ENCODE measurements at regions not wholly inside any gene's neighbourhood (a gene's known extent, or its start where the extent isn't known, plus 50 kb on each side); places are given as distances from the start of the nearest gene placed in this dataset.

- no peak overlapping the region for H3K4me3 ChIP-seq (replicated peaks; ENCODE audit: low read depth, low read length)
- DNase-seq (ENCODE audit: extremely low read depth, low read depth), result no peak
- no peak for TF ChIP-seq CTCF (IDR thresholded peaks at IDR 0.05; ENCODE audit: low read depth, low read length, missing control alignments)
Measured at GRCh38 chr5:144979516-144980264, 809.0 kb downstream of the KCTD16 start.

GRCh38 chr5:144972317-144972716 is 801.6 kb downstream of the KCTD16 start:
- no peak for TF ChIP-seq CTCF (IDR thresholded peaks at IDR 0.05; ENCODE audit: low read depth, low read length, missing control alignments)
- H3K4me3 ChIP-seq (replicated peaks; ENCODE audit: low read depth, low read length), result no peak overlapping the region
- DNase-seq (ENCODE audit: extremely low read depth, low read depth), result no peak

GRCh38 chr5:144971108-144971850 is 800.6 kb downstream of the KCTD16 start:
- TF ChIP-seq CTCF (IDR thresholded peaks at IDR 0.05; ENCODE audit: low read depth, low read length, missing control alignments), result no peak
- no peak for DNase-seq (ENCODE audit: extremely low read depth, low read depth)
- no peak overlapping the region for H3K4me3 ChIP-seq (replicated peaks; ENCODE audit: low read depth, low read length)

- DNase-seq (ENCODE audit: extremely low read depth, low read depth), result no peak
- H3K4me3 ChIP-seq (replicated peaks; ENCODE audit: low read depth, low read length), result no peak overlapping the region
- TF ChIP-seq CTCF (IDR thresholded peaks at IDR 0.05; ENCODE audit: low read depth, low read length, missing control alignments), result no peak
Measured at GRCh38 chr5:144960296-144960695, 789.6 kb downstream of the KCTD16 start.

- no peak for TF ChIP-seq CTCF (IDR thresholded peaks at IDR 0.05; ENCODE audit: low read depth, low read length, missing control alignments)
- DNase-seq (ENCODE audit: extremely low read depth, low read depth), result no peak
- no peak overlapping the region for H3K4me3 ChIP-seq (replicated peaks; ENCODE audit: low read depth, low read length)
Measured at GRCh38 chr5:144958002-144958401, 787.3 kb downstream of the KCTD16 start.

GRCh38 chr5:144950996-144951395 is 780.3 kb downstream of the KCTD16 start:
- no peak for TF ChIP-seq CTCF (IDR thresholded peaks at IDR 0.05; ENCODE audit: low read depth, low read length, missing control alignments)
- no peak overlapping the region for H3K4me3 ChIP-seq (replicated peaks; ENCODE audit: low read depth, low read length)
- DNase-seq (ENCODE audit: extremely low read depth, low read depth), result no peak

Data from HFF-Myc (cell line).